Activated T-cell treated with anti-CD3 and anti-CD28 coated beads, Interleukin-2, amount 50 U/mL, for 72 hours (primary cell): ENCODE measurements at regions not wholly inside any gene's neighbourhood (a gene's known extent, or its start where the extent isn't known, plus 50 kb on each side); places are given as distances from the start of the nearest gene placed in this dataset.
"Not testable (repeated sequence)": the region's sequence is repeated elsewhere in the genome, so short reads cannot be mapped to it uniquely, and the experiment has no call there.

Experiments used
- ATAC-seq, 2 donors: fragments of 150-1000 bp; cut with Tn5 transposase; replicated peaks in 1 of 2; 2 replicates each; pipeline ENCODE4 v1.10.0; 2021; ENCODE audit warnings: moderate library complexity in 2 of 2, mild to moderate bottlenecking in 1 of 2
- DNase-seq, 2 donors: peaks; one replicate each; pipeline ENCODE4 v3.0.0; 2021 to 2022; ENCODE audit warnings: mixed read lengths in 1 of 2
- H3K27ac Mint-ChIP-seq: one replicate; pipeline ENCODE4 v1.8.0; 2022; ENCODE audit warnings: mild to moderate bottlenecking, moderate library complexity, mixed read lengths
- H3K27me3 Mint-ChIP-seq: one replicate; pipeline ENCODE4 v1.8.0; 2022; ENCODE audit warnings: low read depth, mixed read lengths
- H3K36me3 Mint-ChIP-seq, 2 donors: one replicate each; pipeline ENCODE4 v1.8.0; 2022; ENCODE audit warnings: mixed read lengths in 2 of 2, mild to moderate bottlenecking in 1 of 2; ENCODE audit not compliant: insufficient read depth in 2 of 2
- H3K4me1 Mint-ChIP-seq: one replicate; pipeline ENCODE4 v1.8.0; 2022; ENCODE audit warnings: low read depth, mixed read lengths
- H3K4me3 Mint-ChIP-seq, 2 donors: one replicate each; pipeline ENCODE4 v1.8.0; 2022; ENCODE audit warnings: mild to moderate bottlenecking in 2 of 2, mixed read lengths in 2 of 2, moderate library complexity in 2 of 2
- H3K9me3 Mint-ChIP-seq, 2 donors: one replicate each; pipeline ENCODE4 v1.8.0; 2022; ENCODE audit warnings: mixed read lengths in 2 of 2

GRCh38 chr1:227422581-227422980, 104.3 kb upstream of the CDC42BPA start:
- no peak overlapping the region for H3K4me3 Mint-ChIP-seq
- DNase-seq (no peak), ATAC-seq (no peak)
- no peaks in the 10 kb centered on the region for H3K9me3 Mint-ChIP-seq
- H3K27ac Mint-ChIP-seq = no peak overlapping the region
- peaks cover 32% of the 10 kb centered on the region for H3K27me3 Mint-ChIP-seq
- H3K4me1 Mint-ChIP-seq = no peaks in the 10 kb centered on the region
- no peaks in the 10 kb centered on the region for H3K36me3 Mint-ChIP-seq

GRCh38 chr1:227420147-227420546, 101.9 kb upstream of the CDC42BPA start:
- ATAC-seq (no peak), DNase-seq (no peak)
- no peaks in the 10 kb centered on the region for H3K36me3 Mint-ChIP-seq
- peaks cover 26% of the 10 kb centered on the region for H3K27me3 Mint-ChIP-seq
- no peaks in the 10 kb centered on the region for H3K4me1 Mint-ChIP-seq
- no peaks in the 10 kb centered on the region for H3K9me3 Mint-ChIP-seq
- H3K27ac Mint-ChIP-seq = no peak overlapping the region
- no peak overlapping the region for H3K4me3 Mint-ChIP-seq

GRCh38 chr1:227417756-227418480, 99.6 kb upstream of the CDC42BPA start:
- Mint-ChIP-seq H3K36me3 (no peaks in the 10 kb centered on the region), H3K4me1 (no peaks in the 10 kb centered on the region), H3K27ac (no peak overlapping the region), H3K9me3 (no peaks in the 10 kb centered on the region), H3K4me3 (no peak overlapping the region), H3K27me3 (peaks cover 22% of the 10 kb centered on the region)
- DNase-seq = no peak
- ATAC-seq = no peak

- ATAC-seq = no peak
- Mint-ChIP-seq H3K4me1 (no peaks in the 10 kb centered on the region), H3K4me3 (no peak overlapping the region), H3K9me3 (no peaks in the 10 kb centered on the region), H3K27ac (no peak overlapping the region), H3K36me3 (no peaks in the 10 kb centered on the region), H3K27me3 (peaks cover 14% of the 10 kb centered on the region)
- no peak for DNase-seq
Measured at GRCh38 chr1:227416156-227416830, 98.0 kb upstream of the CDC42BPA start.

- no peaks in the 10 kb centered on the region for H3K36me3 Mint-ChIP-seq
- no peaks in the 10 kb centered on the region for H3K9me3 Mint-ChIP-seq
- ATAC-seq (no peak), DNase-seq (no peak)
- H3K4me1 Mint-ChIP-seq = no peaks in the 10 kb centered on the region
- peaks cover 20% of the 10 kb centered on the region for H3K27me3 Mint-ChIP-seq
- H3K27ac Mint-ChIP-seq = no peak overlapping the region
- H3K4me3 Mint-ChIP-seq = no peak overlapping the region
Measured at GRCh38 chr1:227415115-227415790, 97.0 kb upstream of the CDC42BPA start.

- no peaks in the 10 kb centered on the region for H3K4me1 Mint-ChIP-seq
- DNase-seq (no peak), ATAC-seq (no peak)
- no peak overlapping the region for H3K27ac Mint-ChIP-seq
- H3K36me3 Mint-ChIP-seq = no peaks in the 10 kb centered on the region
- no peak overlapping the region for H3K4me3 Mint-ChIP-seq
- H3K27me3 Mint-ChIP-seq = peaks cover 39% of the 10 kb centered on the region
- no peaks in the 10 kb centered on the region for H3K9me3 Mint-ChIP-seq
Measured at GRCh38 chr1:227411066-227411465, 92.8 kb upstream of the CDC42BPA start.

- not testable (repeated sequence) for H3K27ac Mint-ChIP-seq, H3K36me3 Mint-ChIP-seq, H3K4me1 Mint-ChIP-seq, H3K4me3 Mint-ChIP-seq, ATAC-seq, DNase-seq, H3K9me3 Mint-ChIP-seq
- peaks cover 31% of the 10 kb centered on the region for H3K27me3 Mint-ChIP-seq
Measured at GRCh38 chr1:227406332-227406731, 88.0 kb upstream of the CDC42BPA start.

GRCh38 chr1:227403535-227403934, 85.2 kb upstream of the CDC42BPA start:
- ATAC-seq (no peak), DNase-seq (no peak)
- Mint-ChIP-seq H3K27me3 (peaks cover 9% of the 10 kb centered on the region), H3K36me3 (no peaks in the 10 kb centered on the region), H3K9me3 (no peaks in the 10 kb centered on the region), H3K4me1 (no peaks in the 10 kb centered on the region), H3K4me3 (no peak overlapping the region), H3K27ac (no peak overlapping the region)

GRCh38 chr1:227401562-227402342, 83.5 kb upstream of the CDC42BPA start:
- Mint-ChIP-seq H3K27me3 (peaks cover 5% of the 10 kb centered on the region), H3K4me3 (no peak overlapping the region), H3K27ac (no peak overlapping the region), H3K9me3 (no peaks in the 10 kb centered on the region), H3K4me1 (no peaks in the 10 kb centered on the region), H3K36me3 (no peaks in the 10 kb centered on the region)
- ATAC-seq (no peak), DNase-seq (no peak)

- Mint-ChIP-seq H3K27ac (no peak overlapping the region), H3K27me3 (peaks cover 5% of the 10 kb centered on the region), H3K4me1 (no peaks in the 10 kb centered on the region), H3K9me3 (no peaks in the 10 kb centered on the region), H3K36me3 (no peaks in the 10 kb centered on the region), H3K4me3 (no peak overlapping the region)
- no peak for ATAC-seq
- no peak for DNase-seq
Measured at GRCh38 chr1:227399152-227399730, 80.9 kb upstream of the CDC42BPA start.

- ATAC-seq (peak in 1 of 2 donors; percentile 47), DNase-seq (no peak)
- H3K36me3 Mint-ChIP-seq = no peaks in the 10 kb centered on the region
- no peaks in the 10 kb centered on the region for H3K4me1 Mint-ChIP-seq
- peak overlapping the region in 1 of 2 donors; percentile 52 for H3K4me3 Mint-ChIP-seq
- no peaks in the 10 kb centered on the region for H3K9me3 Mint-ChIP-seq
- no peak overlapping the region for H3K27ac Mint-ChIP-seq
- H3K27me3 Mint-ChIP-seq = peaks cover 5% of the 10 kb centered on the region
Measured at GRCh38 chr1:227397354-227397978, 79.2 kb upstream of the CDC42BPA start.

GRCh38 chr1:227396539-227397353, 78.5 kb upstream of the CDC42BPA start:
- no peak for DNase-seq
- Mint-ChIP-seq H3K27me3 (peaks cover 5% of the 10 kb centered on the region), H3K36me3 (no peaks in the 10 kb centered on the region), H3K4me1 (no peaks in the 10 kb centered on the region), H3K4me3 (no peak overlapping the region), H3K9me3 (no peaks in the 10 kb centered on the region), H3K27ac (no peak overlapping the region)
- ATAC-seq = peak in 1 of 2 donors; percentile 33
